ENCODE measurements at regions not wholly inside any gene's neighbourhood (a gene's known extent, or its start where the extent isn't known, plus 50 kb on each side); places are given as distances from the start of the nearest gene placed in this dataset.

GRCh38 chr2:59756150-59756549 is 797.3 kb downstream of the BCL11A start:
- TF ChIP-seq CTCF (IDR thresholded peaks at IDR 0.05) (no peak), POLR2A (IDR thresholded peaks at IDR 0.05) (no peak), EP300 (IDR thresholded peaks at IDR 0.05) (no peak)
